ENCODE measurements at regions not wholly inside any gene's neighbourhood (a gene's known extent, or its start where the extent isn't known, plus 50 kb on each side); places are given as distances from the start of the nearest gene placed in this dataset.

- no peak for TF ChIP-seq CTCF (IDR thresholded peaks at IDR 0.05; ENCODE audit: insufficient read depth, low read depth, low read length, missing control alignments)
- no peak for DNase-seq (ENCODE audit: low read depth)
- H3K4me3 ChIP-seq (ENCODE audit: low read length), result no peak overlapping the region
These were observed 657.7 kb downstream of the PDHA2 start for GRCh38 chr4:96497621-96498020.

GRCh38 chr4:96504386-96504785 is 664.5 kb downstream of the PDHA2 start:
- peak; percentile 26 for DNase-seq (ENCODE audit: low read depth)
- no peak overlapping the region for H3K4me3 ChIP-seq (ENCODE audit: low read length)
- TF ChIP-seq CTCF (IDR thresholded peaks at IDR 0.05; ENCODE audit: insufficient read depth, low read depth, low read length, missing control alignments), result no peak

- H3K4me3 ChIP-seq (ENCODE audit: low read length), result no peak overlapping the region
- no peak for TF ChIP-seq CTCF (IDR thresholded peaks at IDR 0.05; ENCODE audit: insufficient read depth, low read depth, low read length, missing control alignments)
- no peak for DNase-seq (ENCODE audit: low read depth)
These were observed 669.3 kb downstream of the PDHA2 start for GRCh38 chr4:96509039-96509741.

- no peak for TF ChIP-seq CTCF (IDR thresholded peaks at IDR 0.05; ENCODE audit: insufficient read depth, low read depth, low read length, missing control alignments)
- DNase-seq (ENCODE audit: low read depth), result no peak
- no peak overlapping the region for H3K4me3 ChIP-seq (ENCODE audit: low read length)
These were observed 679.4 kb downstream of the PDHA2 start for GRCh38 chr4:96519291-96519690.

GRCh38 chr4:96521046-96521536 is 681.2 kb downstream of the PDHA2 start:
- H3K4me3 ChIP-seq (ENCODE audit: low read length), result no peak overlapping the region
- no peak for TF ChIP-seq CTCF (IDR thresholded peaks at IDR 0.05; ENCODE audit: insufficient read depth, low read depth, low read length, missing control alignments)
- DNase-seq (ENCODE audit: low read depth), result no peak

GRCh38 chr4:96523611-96524010 is 683.7 kb downstream of the PDHA2 start:
- TF ChIP-seq CTCF (IDR thresholded peaks at IDR 0.05; ENCODE audit: insufficient read depth, low read depth, low read length, missing control alignments), result no peak
- no peak for DNase-seq (ENCODE audit: low read depth)
- no peak overlapping the region for H3K4me3 ChIP-seq (ENCODE audit: low read length)

- TF ChIP-seq CTCF (IDR thresholded peaks at IDR 0.05; ENCODE audit: insufficient read depth, low read depth, low read length, missing control alignments), result no peak
- DNase-seq (ENCODE audit: low read depth), result no peak
These were observed 684.5 kb downstream of the PDHA2 start for GRCh38 chr4:96524311-96524875.

More at GRCh38 chr4:96524311-96524875, 684.5 kb downstream of the PDHA2 start:
- no peak overlapping the region for H3K4me3 ChIP-seq (ENCODE audit: low read length)

Data from epithelial cell of esophagus (primary cell).